HG03159 (cell line): ENCODE measurements at regions not wholly inside any gene's neighbourhood (a gene's known extent, or its start where the extent isn't known, plus 50 kb on each side); places are given as distances from the start of the nearest gene placed in this dataset.

Experiments used
- ATAC-seq: cut with Tn5 transposase; IDR thresholded peaks from one replicate; pipeline ENCODE4 v1.9.1; 2021; ENCODE audit warnings: mild to moderate bottlenecking, moderate library complexity; ENCODE audit not compliant: unreplicated experiment

- ATAC-seq: no peak
These were observed 514.6 kb upstream of the FBXO33 start for GRCh38 chr14:39946807-39947206.

GRCh38 chr14:39939023-39939422 is 506.8 kb upstream of the FBXO33 start:
- no peak for ATAC-seq

- peak; percentile 96 for ATAC-seq
These were observed 480.2 kb upstream of the FBXO33 start for GRCh38 chr14:39912192-39913100.

GRCh38 chr14:39897657-39898056 is 465.4 kb upstream of the FBXO33 start:
- no peak for ATAC-seq

- ATAC-seq: no peak
These were observed 457.8 kb upstream of the FBXO33 start for GRCh38 chr14:39890026-39890425.

GRCh38 chr14:39884091-39884490 is 451.9 kb upstream of the FBXO33 start:
- ATAC-seq: no peak

GRCh38 chr14:39880965-39881364 is 448.7 kb upstream of the FBXO33 start:
- ATAC-seq: no peak

- no peak for ATAC-seq
These were observed 448.0 kb upstream of the FBXO33 start for GRCh38 chr14:39880106-39880695.

- ATAC-seq: no peak
These were observed 445.5 kb upstream of the FBXO33 start for GRCh38 chr14:39877577-39878190.

GRCh38 chr14:39876916-39877315 is 444.7 kb upstream of the FBXO33 start:
- ATAC-seq: no peak

GRCh38 chr14:39875028-39875427 is 442.8 kb upstream of the FBXO33 start:
- ATAC-seq: no peak

- no peak for ATAC-seq
These were observed 441.6 kb upstream of the FBXO33 start for GRCh38 chr14:39873791-39874190.

GRCh38 chr14:39868949-39869348 is 436.7 kb upstream of the FBXO33 start:
- ATAC-seq: no peak

- no peak for ATAC-seq
These were observed 436.0 kb upstream of the FBXO33 start for GRCh38 chr14:39868251-39868650.

GRCh38 chr14:39863441-39863840 is 431.2 kb upstream of the FBXO33 start:
- no peak for ATAC-seq

GRCh38 chr14:39861696-39862095 is 429.5 kb upstream of the FBXO33 start:
- no peak for ATAC-seq

- ATAC-seq: no peak
These were observed 429.0 kb upstream of the FBXO33 start for GRCh38 chr14:39861229-39861600.

GRCh38 chr14:39860596-39861228 is 428.5 kb upstream of the FBXO33 start:
- no peak for ATAC-seq

- no peak for ATAC-seq
These were observed 427.1 kb upstream of the FBXO33 start for GRCh38 chr14:39859314-39859713.

- no peak for ATAC-seq
These were observed 425.3 kb upstream of the FBXO33 start for GRCh38 chr14:39857376-39858055.

GRCh38 chr14:39853441-39853840 is 421.2 kb upstream of the FBXO33 start:
- no peak for ATAC-seq
